Rectal smooth muscle tissue (tissue), 1 donor: ENCODE measurements at regions not wholly inside any gene's neighbourhood (a gene's known extent, or its start where the extent isn't known, plus 50 kb on each side); places are given as distances from the start of the nearest gene placed in this dataset.

Source experiments
- H3K27ac ChIP-seq: one replicate; pipeline ENCODE4 v1.7.0; 2013; ENCODE audit warnings: low read depth, low read length, inconsistent platforms
- H3K27me3 ChIP-seq: one replicate; pipeline ENCODE4 v1.7.0; 2013; ENCODE audit warnings: low read length; ENCODE audit not compliant: control insufficient read depth, insufficient read depth
- H3K36me3 ChIP-seq: one replicate; pipeline ENCODE4 v1.7.0; 2013; ENCODE audit warnings: low read length; ENCODE audit not compliant: control insufficient read depth, insufficient read depth
- H3K4me1 ChIP-seq: one replicate; pipeline ENCODE4 v1.7.0; 2013; ENCODE audit warnings: low read length; ENCODE audit not compliant: control insufficient read depth, insufficient read depth
- H3K4me3 ChIP-seq: one replicate; pipeline ENCODE4 v1.7.0; 2013; ENCODE audit warnings: low read length
- H3K9ac ChIP-seq: one replicate; pipeline ENCODE4 v1.7.0; 2013; ENCODE audit warnings: low read length

DNA sequence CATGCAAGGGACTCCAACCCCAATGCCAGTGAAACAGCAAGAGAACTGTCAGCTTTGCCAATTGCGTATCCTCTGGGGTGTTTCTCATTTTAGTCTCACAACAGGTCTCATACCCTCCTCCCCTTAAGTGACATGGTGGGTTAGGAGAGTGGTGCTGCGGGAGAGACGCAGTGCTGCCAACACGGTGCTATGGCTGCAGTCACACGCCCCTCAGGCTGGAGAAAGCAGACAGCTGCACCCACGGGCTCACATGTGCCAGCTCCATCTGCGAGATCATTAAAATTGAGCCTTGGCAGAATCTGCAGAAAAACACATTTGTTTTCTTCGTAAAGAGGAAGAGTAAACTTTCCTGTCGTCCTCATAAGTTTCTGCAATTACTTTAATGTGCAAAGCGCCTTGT is 114.7 kb downstream of the ANKRD60 start:
- H3K27me3 ChIP-seq: no peaks in the 10 kb centered on the region
- H3K4me3 ChIP-seq: no peak overlapping the region
- no peaks in the 10 kb centered on the region for H3K4me1 ChIP-seq
- H3K36me3 ChIP-seq: no peaks in the 10 kb centered on the region
- H3K27ac ChIP-seq: no peak overlapping the region
- no peak overlapping the region for H3K9ac ChIP-seq

DNA sequence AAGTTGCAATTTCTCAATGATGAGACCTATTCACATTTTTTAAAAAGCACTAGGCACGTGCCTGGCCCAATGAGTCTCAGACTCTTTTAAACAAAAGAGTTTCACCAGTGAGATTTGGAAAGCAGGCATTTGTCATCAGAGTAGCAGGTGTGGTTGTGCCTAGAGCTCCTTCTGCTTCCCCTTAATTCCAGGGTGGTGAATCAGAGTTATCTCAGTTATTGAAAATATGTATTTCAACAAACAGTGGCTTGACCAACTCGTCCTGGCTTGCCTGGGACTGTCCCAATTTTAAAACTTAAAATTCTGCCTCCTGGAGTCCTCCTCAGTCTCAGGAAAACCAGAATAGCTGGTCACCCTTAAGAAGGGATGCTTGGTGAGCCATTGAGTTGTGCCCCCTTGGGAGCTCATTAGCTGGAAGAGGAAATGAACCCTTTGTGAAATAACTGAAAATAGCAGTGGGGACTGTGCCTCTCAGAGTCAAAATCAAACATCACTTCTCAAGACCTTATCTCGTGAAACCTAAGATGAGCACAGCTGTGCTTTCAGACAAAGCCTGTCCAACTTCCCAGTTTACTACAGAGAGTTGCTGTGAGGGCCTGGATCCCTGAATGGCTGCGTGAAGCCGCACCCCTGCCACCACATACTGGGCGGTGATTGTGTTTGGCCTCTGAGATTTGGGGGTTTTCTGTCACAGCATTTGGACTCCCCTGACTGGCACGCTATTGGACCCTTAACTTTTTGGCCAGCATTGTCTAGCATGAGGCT is 116.3 kb downstream of the ANKRD60 start:
- no peaks in the 10 kb centered on the region for H3K27me3 ChIP-seq
- no peaks in the 10 kb centered on the region for H3K36me3 ChIP-seq
- no peak overlapping the region for H3K9ac ChIP-seq
- H3K4me1 ChIP-seq: no peaks in the 10 kb centered on the region
- H3K4me3 ChIP-seq: no peak overlapping the region
- no peak overlapping the region for H3K27ac ChIP-seq

DNA sequence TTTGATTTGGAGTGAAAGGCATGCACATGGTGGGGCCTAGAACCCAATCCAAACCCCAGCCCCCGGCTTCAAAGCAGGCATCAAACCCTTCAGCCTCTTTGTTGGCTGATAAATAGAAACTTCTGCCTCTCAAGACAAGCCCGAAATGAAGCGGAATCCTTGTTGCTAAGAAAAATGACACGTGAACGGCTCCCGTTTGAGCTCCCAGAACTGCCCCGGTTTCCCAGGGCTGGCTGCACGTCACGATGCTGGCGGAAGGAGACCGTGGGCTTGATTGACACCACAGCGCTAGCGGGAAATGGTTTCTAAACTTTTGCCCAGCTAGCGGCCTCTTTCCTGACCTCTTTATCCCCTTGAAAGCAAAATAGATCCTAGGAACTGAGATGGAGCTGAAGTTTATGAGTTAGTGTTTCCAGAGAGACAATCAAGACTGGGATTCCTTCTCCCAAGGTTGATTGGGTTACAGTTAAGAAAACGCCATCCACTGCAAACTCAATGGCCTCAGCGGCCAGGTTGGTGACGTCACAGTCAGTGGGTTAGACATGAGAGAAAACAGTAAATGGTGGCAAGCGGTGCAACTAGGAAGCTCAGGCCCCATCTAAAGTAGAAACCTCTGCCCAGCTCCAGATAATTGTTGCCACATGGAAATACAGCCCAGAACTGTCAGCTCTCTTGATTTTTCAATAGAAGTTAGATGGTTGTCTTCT is 117.0 kb downstream of the ANKRD60 start:
- H3K36me3 ChIP-seq: no peaks in the 10 kb centered on the region
- no peak overlapping the region for H3K27ac ChIP-seq
- H3K9ac ChIP-seq: no peak overlapping the region
- no peaks in the 10 kb centered on the region for H3K27me3 ChIP-seq
- no peak overlapping the region for H3K4me3 ChIP-seq
- no peaks in the 10 kb centered on the region for H3K4me1 ChIP-seq

DNA sequence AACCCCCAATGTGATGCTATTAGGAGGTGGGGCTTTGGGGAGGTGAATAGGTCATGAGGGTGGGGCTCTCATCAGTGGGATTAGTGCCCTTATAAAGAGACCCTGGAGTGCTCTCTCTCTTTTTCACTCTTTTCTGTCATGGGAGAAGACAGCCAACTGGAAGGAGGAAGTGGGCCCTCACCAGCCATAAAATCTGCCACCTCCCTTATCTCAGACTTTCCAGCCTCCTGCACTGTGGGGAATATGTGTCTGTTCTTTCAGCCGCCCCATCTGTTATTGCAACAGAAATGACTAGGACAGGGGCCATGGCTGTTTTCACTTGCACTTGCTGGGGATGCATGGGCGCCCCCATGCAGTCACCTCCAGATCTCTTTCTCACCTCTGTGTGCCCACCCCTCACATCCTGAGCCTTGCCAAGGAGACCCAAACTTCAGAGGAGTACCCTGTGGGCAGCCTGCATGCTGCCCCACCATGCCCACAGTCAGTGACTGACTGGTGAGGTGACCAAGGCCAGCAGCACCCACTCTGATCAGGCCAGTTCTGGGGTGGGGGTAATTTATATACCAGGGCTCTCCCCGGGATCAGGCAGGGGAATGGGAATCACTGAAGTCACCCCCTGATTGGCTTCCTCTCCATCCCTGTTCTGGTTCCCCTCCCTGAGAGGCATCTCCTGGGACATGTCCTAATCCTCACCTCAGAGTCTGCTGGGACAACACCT is 118.4 kb downstream of the ANKRD60 start:
- H3K9ac ChIP-seq: no peak overlapping the region
- no peak overlapping the region for H3K27ac ChIP-seq
- H3K36me3 ChIP-seq: no peaks in the 10 kb centered on the region
- no peaks in the 10 kb centered on the region for H3K4me1 ChIP-seq
- no peak overlapping the region for H3K4me3 ChIP-seq
- no peaks in the 10 kb centered on the region for H3K27me3 ChIP-seq

DNA sequence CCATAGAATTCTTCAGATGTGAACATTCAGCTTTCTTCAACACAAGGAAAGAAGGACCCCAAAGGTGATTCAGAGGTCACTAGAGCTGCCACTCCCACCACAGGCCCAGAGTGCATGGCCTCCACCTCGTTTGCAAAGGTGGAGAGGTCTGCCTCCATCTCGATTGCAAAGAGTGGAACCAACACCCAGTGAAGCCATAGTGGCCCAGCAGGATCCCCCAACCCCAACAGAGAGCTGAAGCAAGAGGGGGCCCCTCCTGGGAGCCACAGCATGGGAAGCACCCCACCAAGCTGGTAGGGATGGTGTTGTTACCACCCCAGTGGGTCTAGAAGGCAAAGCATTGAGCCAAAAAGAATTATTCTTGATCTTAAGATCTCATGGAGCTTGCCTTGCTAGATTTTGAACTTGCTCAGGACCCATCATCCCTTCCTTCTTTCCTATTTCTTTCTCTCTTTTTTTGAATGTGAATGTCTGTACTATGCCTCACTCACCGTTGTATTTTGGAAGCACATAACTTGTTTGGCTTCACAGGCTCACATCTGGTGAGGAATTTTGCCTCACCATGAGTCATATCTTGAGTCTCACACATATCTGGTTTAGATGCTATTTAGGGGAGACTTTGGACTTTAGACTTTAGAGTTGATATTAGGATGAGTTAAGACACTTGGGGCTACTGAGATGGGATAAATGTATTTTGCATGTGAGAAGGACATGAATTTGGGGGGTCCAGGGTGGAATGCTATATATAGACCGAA is 119.2 kb downstream of the ANKRD60 start:
- H3K27me3 ChIP-seq: no peaks in the 10 kb centered on the region
- H3K36me3 ChIP-seq: no peaks in the 10 kb centered on the region
- H3K4me3 ChIP-seq: no peak overlapping the region
- H3K27ac ChIP-seq: no peak overlapping the region
- H3K9ac ChIP-seq: no peak overlapping the region
- no peaks in the 10 kb centered on the region for H3K4me1 ChIP-seq

DNA sequence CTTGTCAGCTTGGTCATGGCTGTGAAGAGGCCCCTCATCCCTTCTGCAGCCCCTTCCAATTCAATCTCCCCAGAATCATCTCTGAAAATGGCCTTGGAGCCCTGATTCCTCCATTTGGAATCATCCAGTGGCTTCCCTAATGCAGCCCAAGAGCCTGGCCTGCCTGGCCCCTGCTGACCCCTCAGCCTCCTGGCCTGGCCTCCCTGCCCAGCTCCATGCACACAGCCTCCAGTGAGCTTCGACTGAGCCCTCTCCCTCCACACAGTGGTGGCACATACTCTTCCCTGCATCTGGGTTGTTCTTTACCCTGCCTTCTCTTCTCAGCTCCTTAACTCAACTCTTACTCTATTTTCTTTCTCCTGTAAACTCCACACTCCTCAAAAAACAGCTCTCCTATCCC is 120.9 kb downstream of the ANKRD60 start:
- H3K4me1 ChIP-seq: no peaks in the 10 kb centered on the region
- H3K4me3 ChIP-seq: no peak overlapping the region
- no peak overlapping the region for H3K27ac ChIP-seq
- H3K9ac ChIP-seq: no peak overlapping the region
- H3K27me3 ChIP-seq: no peaks in the 10 kb centered on the region
- no peaks in the 10 kb centered on the region for H3K36me3 ChIP-seq

DNA sequence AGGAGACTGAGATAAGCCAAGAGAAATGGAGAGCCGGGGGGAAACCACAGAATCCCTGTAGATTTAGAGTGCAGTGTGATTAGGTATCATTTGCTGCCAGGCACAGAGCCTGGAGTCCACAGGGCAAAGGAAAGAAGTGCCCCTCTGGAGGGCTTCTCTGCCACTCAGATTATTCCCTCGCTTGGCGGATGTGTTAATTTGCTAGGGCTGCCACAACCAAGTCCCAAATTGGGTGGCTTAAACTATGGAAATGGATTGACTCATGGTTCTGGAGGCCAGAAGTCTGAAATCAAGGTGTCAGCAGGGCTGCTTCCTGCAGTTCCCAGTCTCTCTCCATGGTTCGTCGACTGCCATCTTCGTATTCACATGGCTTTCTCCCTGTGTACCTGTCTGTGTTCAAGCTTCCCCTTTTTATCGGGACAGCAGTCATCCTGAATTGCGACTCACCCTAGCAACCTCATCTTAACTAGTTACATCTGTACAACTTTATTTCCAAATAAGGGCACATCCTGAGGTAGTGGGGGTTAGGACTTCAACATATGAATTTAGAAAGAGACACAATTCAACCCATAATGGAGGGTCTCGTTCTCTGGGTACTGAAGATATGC is 122.2 kb downstream of the ANKRD60 start:
- H3K4me3 ChIP-seq: no peak overlapping the region
- no peak overlapping the region for H3K27ac ChIP-seq
- H3K27me3 ChIP-seq: no peaks in the 10 kb centered on the region
- no peaks in the 10 kb centered on the region for H3K36me3 ChIP-seq
- H3K4me1 ChIP-seq: no peaks in the 10 kb centered on the region
- no peak overlapping the region for H3K9ac ChIP-seq

DNA sequence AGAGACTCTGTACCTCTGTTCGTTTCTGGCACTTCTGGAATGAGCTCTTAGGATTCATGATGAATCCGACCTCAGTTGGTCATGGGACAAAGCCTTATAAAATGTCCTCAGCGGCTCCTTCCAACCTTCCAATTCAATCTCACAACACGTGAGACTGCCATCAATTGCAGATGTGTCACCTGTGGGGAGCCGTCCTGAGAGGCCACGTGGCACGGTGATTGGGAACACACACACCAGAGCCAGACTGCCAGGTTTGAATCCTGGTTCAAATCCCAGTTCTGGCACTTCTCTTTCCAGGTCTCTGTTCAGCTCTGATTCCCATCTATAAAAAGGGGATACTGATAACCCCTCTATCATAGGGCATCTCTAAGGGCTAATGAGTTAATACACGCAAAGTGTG is 124.5 kb downstream of the ANKRD60 start:
- Histone ChIP-seq H3K36me3 (no peaks in the 10 kb centered on the region), H3K4me1 (no peaks in the 10 kb centered on the region), H3K27ac (no peak overlapping the region), H3K9ac (no peak overlapping the region), H3K27me3 (no peaks in the 10 kb centered on the region), H3K4me3 (no peak overlapping the region)

DNA sequence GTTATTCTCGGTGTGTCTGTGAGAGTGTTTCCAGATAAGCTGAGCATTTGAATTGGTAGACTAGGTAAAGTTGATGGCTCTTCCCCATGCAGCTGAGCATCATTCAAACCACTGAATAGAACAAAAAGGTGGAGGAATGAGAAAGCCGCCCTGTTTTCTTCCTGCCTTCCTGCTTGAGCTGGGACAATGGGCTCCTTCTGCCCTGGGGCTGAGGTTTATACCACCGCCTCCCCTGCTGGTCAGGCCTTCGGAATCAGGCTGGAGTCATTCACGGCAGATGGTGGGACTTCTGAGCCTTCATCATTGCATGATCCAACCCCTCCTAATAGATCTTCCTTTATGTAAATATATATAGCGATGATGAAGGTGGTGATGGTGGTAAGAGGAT is 124.9 kb downstream of the ANKRD60 start:
- Histone ChIP-seq H3K9ac (no peak overlapping the region), H3K27me3 (no peaks in the 10 kb centered on the region), H3K36me3 (no peaks in the 10 kb centered on the region), H3K27ac (no peak overlapping the region), H3K4me1 (no peaks in the 10 kb centered on the region), H3K4me3 (no peak overlapping the region)

DNA sequence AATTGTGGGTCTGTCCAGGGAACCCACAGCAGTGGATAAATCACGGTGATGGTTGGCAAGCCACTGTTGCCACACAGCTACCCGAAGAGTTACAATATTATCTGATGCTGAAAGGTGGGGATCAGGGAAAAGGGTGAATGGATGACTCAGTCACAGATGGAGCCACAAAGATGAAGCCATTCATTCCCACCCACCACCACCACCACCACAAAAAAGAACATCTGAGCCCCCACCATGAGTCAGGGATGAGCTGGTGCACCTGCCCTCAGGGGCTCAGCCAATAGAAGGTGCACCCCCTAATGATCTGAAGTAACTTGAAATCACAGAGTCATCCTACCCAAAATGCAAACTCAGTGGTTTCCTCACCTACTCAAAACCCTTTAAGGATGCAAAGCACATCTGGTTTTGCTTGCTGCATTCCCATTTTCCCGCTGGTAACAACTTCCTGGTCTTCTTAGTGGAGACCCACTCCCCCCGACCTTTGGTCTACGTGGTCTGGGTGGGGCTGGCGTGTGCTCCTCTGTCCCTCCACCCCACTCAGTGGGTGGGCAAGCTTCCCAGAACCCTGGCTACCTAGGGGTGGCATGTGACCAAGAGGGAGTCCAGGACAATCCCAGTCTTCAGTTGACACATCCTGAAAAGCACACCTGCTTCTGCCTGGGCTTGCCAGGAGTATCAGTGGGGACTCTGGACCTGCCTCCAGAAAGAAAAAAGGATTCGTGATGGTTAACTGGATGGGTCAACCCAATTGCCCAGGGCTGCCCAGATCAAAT is 125.5 kb downstream of the ANKRD60 start:
- no peaks in the 10 kb centered on the region for H3K4me1 ChIP-seq
- H3K27me3 ChIP-seq: no peaks in the 10 kb centered on the region
- no peak overlapping the region for H3K27ac ChIP-seq
- no peak overlapping the region for H3K9ac ChIP-seq
- no peak overlapping the region for H3K4me3 ChIP-seq
- H3K36me3 ChIP-seq: no peaks in the 10 kb centered on the region

DNA sequence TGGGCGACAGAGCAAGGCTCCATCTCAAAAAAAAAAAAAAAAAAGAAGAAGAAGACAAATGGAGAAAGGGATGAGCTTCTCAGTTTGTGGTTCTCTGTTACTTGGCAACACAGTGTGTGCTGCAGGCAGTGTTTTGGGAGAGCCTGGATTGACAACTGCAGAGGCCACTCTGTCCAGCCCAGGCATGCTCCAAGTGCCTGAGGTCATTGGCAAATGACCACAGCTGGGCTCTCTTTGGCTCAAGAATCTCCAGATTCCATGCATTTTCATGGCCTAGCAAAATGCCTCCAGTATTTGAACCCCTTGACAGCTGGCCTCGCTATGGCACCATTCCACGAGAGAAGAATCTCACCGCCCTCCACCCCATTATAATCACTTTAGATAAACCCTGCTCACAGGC is 126.2 kb downstream of the ANKRD60 start:
- Histone ChIP-seq H3K4me1 (no peaks in the 10 kb centered on the region), H3K27me3 (no peaks in the 10 kb centered on the region), H3K36me3 (no peaks in the 10 kb centered on the region), H3K27ac (no peak overlapping the region), H3K4me3 (no peak overlapping the region), H3K9ac (no peak overlapping the region)
